GM23338 (cell line): ENCODE measurements at regions not wholly inside any gene's neighbourhood (a gene's known extent, or its start where the extent isn't known, plus 50 kb on each side); places are given as distances from the start of the nearest gene placed in this dataset.

Experiments
- TF ChIP-seq, protein P1 (sequence below), 2 experiments: fragments of 200-600 bp in 1 of 2; sonication (generic) in 1 of 2; conservative IDR thresholded peaks; 2 replicates each; pipeline versions ENCODE4 v1.5.1 to v1.6.1; 2016 to 2017; ENCODE audit warnings: antibody characterized with exemption in 2 of 2, low read depth in 2 of 2, mild to moderate bottlenecking in 2 of 2, moderate library complexity in 1 of 2
- TF ChIP-seq, protein P2 (sequence below): IDR thresholded peaks from one replicate; pipeline ENCODE4 v1.6.1; 2018; ENCODE audit warnings: antibody characterized with exemption; ENCODE audit not compliant: unreplicated experiment

DNA sequence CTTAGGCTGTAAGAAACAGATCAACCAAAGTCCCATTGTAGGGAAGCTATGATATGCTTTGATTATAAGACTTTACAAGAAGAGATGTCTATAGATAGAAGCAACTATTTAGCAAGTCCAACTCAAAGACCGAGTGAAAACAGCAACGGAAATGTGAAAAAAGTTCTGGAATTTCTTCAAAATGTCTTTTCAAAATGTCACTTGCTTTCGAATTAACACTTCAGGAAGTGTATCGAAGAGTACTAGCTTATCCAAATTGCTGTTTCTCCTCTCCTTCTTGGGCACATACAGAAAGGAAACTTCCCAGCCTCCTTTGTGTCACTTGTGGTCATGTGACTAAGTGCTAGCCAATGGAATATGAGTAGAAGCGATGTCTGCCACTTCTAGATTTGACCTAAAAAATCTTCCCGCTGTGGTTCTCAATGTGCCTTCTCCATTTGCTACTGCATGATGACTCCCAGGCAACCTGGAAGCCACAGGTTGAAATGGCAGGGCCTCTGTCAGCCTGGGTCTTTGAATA lies 89.9 kb downstream of the TSEN15 start:
- TF ChIP-seq, protein P1, sequence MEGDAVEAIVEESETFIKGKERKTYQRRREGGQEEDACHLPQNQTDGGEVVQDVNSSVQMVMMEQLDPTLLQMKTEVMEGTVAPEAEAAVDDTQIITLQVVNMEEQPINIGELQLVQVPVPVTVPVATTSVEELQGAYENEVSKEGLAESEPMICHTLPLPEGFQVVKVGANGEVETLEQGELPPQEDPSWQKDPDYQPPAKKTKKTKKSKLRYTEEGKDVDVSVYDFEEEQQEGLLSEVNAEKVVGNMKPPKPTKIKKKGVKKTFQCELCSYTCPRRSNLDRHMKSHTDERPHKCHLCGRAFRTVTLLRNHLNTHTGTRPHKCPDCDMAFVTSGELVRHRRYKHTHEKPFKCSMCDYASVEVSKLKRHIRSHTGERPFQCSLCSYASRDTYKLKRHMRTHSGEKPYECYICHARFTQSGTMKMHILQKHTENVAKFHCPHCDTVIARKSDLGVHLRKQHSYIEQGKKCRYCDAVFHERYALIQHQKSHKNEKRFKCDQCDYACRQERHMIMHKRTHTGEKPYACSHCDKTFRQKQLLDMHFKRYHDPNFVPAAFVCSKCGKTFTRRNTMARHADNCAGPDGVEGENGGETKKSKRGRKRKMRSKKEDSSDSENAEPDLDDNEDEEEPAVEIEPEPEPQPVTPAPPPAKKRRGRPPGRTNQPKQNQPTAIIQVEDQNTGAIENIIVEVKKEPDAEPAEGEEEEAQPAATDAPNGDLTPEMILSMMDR (conservative IDR thresholded peaks at IDR 0.05; ENCODE audit: low read depth in 2 of 2), result no peak
- TF ChIP-seq, protein P2, sequence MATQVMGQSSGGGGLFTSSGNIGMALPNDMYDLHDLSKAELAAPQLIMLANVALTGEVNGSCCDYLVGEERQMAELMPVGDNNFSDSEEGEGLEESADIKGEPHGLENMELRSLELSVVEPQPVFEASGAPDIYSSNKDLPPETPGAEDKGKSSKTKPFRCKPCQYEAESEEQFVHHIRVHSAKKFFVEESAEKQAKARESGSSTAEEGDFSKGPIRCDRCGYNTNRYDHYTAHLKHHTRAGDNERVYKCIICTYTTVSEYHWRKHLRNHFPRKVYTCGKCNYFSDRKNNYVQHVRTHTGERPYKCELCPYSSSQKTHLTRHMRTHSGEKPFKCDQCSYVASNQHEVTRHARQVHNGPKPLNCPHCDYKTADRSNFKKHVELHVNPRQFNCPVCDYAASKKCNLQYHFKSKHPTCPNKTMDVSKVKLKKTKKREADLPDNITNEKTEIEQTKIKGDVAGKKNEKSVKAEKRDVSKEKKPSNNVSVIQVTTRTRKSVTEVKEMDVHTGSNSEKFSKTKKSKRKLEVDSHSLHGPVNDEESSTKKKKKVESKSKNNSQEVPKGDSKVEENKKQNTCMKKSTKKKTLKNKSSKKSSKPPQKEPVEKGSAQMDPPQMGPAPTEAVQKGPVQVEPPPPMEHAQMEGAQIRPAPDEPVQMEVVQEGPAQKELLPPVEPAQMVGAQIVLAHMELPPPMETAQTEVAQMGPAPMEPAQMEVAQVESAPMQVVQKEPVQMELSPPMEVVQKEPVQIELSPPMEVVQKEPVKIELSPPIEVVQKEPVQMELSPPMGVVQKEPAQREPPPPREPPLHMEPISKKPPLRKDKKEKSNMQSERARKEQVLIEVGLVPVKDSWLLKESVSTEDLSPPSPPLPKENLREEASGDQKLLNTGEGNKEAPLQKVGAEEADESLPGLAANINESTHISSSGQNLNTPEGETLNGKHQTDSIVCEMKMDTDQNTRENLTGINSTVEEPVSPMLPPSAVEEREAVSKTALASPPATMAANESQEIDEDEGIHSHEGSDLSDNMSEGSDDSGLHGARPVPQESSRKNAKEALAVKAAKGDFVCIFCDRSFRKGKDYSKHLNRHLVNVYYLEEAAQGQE, result no peak
